SK-N-MC (cell line): ENCODE measurements at regions not wholly inside any gene's neighbourhood (a gene's known extent, or its start where the extent isn't known, plus 50 kb on each side); places are given as distances from the start of the nearest gene placed in this dataset.

Experiments used
- EZH2 ChIP-seq: fragments of 200-600 bp; sonication (generic); IDR thresholded peaks from one replicate; pipeline ENCODE4 v1.6.1; 2017; ENCODE audit warnings: antibody characterized with exemption
- FOXP2 ChIP-seq: optimal IDR thresholded peaks from 2 replicates; pipeline ENCODE3; 2011; ENCODE audit warnings: mild to moderate bottlenecking, moderate library complexity; ENCODE audit not compliant: insufficient read depth; ENCODE audit errors: extremely low read length, control extremely low read depth
- POLR2AphosphoS5 ChIP-seq: IDR thresholded peaks from 2 replicates; pipeline ENCODE4 v1.6.1; 2012; ENCODE audit warnings: mild to moderate bottlenecking, low read depth, low read length, borderline replicate concordance

GRCh38 chr2:66324909-66325528 is 109.9 kb upstream of the MEIS1 start:
- TF ChIP-seq POLR2AphosphoS5 (no peak), EZH2 (no peak), FOXP2 (no peak)
